Epidermal melanocyte (primary cell): ENCODE measurements at regions not wholly inside any gene's neighbourhood (a gene's known extent, or its start where the extent isn't known, plus 50 kb on each side); places are given as distances from the start of the nearest gene placed in this dataset.

Experiments
- DNase-seq: peaks from one replicate; pipeline ENCODE4 v3.0.0; 2011; ENCODE audit warnings: low spot score; ENCODE audit not compliant: insufficient read length

- no peak for DNase-seq
These were observed 279.5 kb upstream of the ADAMTS16 start for GRCh38 chr5:4860631-4861030.

DNA sequence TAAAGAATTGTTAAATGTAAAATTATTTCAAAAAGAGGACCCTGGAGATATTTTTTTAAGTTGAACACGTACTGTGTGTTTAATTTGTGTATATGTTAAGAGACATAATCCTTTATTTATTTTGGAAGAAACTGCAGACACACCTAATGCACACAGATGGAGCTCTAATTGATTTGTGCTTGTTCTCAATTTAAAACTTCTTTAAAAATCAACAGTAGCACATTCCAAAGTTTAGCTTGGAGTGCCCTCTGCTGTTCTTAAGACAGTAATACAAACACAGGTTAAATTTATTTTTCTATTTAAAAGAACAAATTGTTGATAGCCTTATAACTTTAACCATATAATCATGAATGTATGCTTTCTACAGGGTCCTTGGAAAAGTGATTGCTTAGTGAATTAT is 277.6 kb upstream of the ADAMTS16 start:
- DNase-seq, result peak; percentile 41

DNA sequence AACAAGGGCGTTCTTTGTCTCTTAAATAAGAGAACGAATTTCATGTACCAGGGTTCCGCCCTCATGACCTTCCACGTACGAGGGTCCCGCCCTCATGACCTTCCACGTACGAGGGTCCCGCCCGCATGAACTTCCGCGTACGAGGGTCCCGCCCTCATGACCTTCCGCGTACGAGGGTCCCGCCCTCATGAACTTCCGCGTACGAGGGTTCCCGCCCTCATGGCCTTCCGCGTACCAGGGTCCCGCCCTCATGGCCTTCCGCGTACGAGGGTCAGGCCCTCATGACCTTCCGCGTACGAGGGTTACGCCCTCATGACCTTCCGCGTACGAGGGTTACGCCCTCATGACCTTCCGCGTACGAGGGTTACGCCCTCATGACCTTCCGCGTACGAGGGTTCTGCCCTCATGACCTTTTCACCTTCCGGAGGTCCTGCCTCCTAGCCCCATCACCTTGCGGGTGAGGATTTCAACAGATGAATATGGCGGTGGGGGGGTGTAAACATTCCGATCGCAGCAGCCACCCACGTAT is 273.9 kb upstream of the ADAMTS16 start:
- DNase-seq, result no peak

GRCh38 chr5:4866817-4867216 is 273.3 kb upstream of the ADAMTS16 start:
- no peak for DNase-seq

DNA sequence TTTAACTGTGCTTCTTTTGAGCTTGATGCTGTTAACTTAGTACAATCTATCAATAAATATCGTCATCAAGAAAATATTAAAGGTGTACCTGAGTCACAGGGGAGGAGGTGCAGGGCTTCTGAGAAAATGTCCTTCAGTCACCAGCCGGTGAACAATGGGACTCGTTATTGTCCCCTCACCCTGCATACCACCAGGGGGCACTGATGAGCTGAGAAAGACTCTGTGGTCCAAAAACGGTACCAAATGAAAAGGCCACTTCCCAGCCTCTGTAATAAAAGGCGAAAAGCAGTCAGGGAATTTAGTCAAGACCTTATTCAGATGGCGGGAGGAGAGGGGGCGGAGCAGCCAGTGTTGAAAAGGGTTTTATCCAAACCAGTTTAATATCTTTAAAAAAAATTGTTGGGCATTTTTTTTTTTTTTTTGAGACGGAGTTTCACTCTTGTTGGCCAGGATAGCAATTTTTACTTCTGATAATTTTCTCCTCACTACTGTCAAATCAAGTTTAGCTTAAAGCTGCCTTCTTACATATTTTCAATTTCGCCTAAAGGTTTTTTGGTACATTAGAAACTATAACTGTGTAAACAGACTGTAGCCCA is 271.9 kb upstream of the ADAMTS16 start:
- peak; percentile 56 for DNase-seq

GRCh38 chr5:4873652-4874051 is 266.5 kb upstream of the ADAMTS16 start:
- DNase-seq, result no peak

DNA sequence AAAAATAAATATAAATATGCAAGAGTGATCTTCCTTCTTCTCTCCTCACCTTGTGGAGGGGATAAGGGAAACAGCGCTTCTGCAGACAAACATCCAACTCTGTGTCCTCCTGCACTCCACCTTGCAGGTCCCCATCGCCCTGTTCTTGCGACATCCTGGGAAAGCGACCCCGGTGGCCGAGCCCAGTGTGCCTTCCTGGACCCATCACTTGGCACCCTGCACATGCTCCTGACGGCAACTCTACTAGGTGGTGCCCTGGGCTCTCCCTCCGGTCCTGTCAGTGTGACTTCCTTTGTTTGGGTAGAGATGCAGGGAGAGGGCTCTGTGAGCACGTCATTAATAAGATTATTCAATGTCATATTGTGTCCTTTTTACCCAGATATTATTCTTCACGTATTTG is 266.0 kb upstream of the ADAMTS16 start:
- no peak for DNase-seq

- DNase-seq, result no peak
These were observed 264.2 kb upstream of the ADAMTS16 start for GRCh38 chr5:4875942-4876341.

GRCh38 chr5:4876804-4877203 is 263.3 kb upstream of the ADAMTS16 start:
- DNase-seq, result no peak

GRCh38 chr5:4877579-4877978 is 262.6 kb upstream of the ADAMTS16 start:
- DNase-seq, result no peak

DNA sequence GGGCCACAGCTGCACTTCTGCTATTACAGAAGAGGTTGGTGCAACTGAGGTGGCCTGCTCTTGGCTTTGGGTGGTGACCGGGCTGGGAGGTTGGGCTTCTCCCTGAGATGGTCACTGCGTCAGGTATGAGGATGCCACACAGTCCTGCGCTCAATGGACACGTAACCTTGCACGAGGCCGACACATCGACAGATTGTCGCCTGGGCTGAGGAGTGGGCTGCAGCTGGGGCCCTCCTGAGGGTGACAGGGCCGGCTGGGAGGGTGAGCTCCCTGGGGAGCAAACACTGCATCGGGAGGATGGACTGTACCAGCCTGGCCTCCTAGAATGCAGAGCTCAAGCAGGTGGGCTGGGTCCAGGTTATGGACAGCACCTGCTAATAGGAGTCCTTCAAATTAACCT is 261.1 kb upstream of the ADAMTS16 start:
- no peak for DNase-seq

GRCh38 chr5:4879693-4880303 is 260.3 kb upstream of the ADAMTS16 start:
- DNase-seq, result peak; percentile 49

DNA sequence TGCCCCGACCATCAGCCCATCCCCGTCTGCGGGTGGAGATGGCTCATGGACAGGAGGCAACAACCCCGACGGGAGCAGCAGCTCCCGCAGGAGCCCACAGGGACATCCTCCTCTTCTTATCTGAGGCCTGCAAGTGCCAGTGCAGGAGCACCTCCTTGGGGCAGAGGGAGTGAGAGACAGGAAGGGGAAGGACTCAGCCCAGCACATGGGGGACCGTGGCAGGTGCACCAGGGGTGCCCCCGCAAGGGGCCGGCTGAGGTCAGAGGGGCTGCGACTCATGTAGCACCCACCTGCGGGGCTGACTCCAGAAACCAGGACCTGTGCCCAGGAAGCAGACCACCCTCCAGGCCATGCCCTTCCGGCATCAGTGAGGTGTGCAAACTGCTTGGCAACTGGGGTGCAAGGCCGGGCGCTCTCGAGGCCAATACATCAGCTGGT is 259.8 kb upstream of the ADAMTS16 start:
- no peak for DNase-seq

DNA sequence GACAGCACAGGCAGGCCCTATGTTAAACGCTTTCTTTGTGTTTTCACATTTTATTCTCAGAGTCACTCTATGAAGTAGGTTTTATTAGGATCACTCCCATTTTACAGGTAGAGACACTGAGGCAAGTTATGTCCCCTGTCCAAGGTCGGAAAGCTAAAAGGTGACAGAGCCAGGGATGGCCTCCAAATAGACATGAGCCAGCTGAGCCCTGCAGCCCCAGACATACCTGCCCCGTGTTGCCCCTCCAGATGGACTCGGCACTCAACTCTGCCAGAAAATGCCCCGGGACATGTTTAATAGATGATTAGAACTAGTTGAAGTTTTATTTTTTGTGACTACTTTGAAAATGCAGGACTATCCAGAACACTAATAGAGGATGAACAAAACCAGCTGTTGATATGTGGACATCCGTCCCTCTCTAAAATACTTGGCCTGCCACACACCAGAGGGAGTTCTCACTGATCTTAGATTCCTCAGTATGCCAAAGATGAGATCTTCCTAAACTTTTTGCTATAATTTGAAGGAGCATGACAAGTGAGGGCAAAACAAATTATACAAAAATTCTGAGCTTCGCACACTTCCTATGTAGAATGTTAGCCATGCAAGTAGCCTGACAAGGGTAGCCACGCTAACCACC is 258.6 kb upstream of the ADAMTS16 start:
- DNase-seq, result no peak

- no peak for DNase-seq
These were observed 257.9 kb upstream of the ADAMTS16 start for GRCh38 chr5:4882186-4882585.

DNA sequence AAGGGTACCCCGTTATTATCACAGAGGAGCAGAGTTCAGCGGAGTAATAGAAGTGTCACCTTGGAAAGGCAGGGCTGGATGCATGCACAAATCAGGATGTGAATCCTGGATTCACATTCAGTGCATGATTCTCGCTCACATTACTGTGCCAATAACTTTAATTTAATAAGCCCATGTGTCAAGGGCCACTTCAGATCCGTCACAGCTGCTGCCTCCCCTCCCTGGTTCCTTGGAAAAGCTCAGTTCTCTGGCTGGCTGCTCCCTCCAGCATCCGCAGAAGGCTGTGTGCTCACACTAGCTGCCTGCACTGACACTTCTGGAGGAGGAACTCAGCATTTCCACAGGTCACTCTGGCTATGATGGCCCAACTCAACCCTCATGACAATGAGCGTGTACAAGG is 256.8 kb upstream of the ADAMTS16 start:
- DNase-seq, result no peak

DNA sequence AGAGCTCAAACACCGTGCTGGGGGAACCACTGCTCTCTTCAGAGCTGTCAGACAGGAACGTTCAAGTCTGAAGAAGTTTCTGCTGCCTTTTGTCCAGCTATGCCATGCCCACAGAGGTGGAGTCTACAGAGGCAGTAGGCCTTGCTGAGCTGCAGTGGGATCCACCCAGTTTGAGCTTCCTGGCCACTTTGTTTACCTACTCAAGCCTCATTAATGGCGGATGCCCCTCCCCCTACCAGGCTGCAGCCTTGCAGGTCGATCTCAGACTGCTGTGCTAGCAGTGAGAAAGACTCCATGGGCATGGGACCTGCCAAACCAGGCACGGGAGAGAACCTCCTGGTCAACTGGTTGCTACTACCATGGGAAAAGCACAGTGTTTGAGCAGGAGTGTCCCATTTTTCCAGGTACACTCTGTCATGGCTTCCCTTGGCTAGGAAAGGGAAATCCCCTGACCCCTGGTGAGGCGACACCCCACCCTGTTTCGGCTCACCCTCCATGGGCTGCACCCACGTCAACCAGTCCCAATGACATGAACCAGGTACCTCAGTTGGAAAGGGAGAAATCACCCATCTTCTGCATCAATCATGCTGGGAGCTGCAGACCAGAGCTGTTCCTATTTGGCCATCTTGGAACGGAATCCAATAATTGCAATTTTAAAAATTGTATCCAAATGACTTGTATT is 246.9 kb upstream of the ADAMTS16 start:
- no peak for DNase-seq

- DNase-seq, result no peak
These were observed 243.8 kb upstream of the ADAMTS16 start for GRCh38 chr5:4896328-4896727.

GRCh38 chr5:4901305-4901811 is 238.8 kb upstream of the ADAMTS16 start:
- no peak for DNase-seq

- no peak for DNase-seq
These were observed 238.2 kb upstream of the ADAMTS16 start for GRCh38 chr5:4901924-4902323.

- no peak for DNase-seq
These were observed 234.2 kb upstream of the ADAMTS16 start for GRCh38 chr5:4905674-4906520.
